ENCODE measurements at regions not wholly inside any gene's neighbourhood (a gene's known extent, or its start where the extent isn't known, plus 50 kb on each side); places are given as distances from the start of the nearest gene placed in this dataset.
"Not testable (repeated sequence)": the region's sequence is repeated elsewhere in the genome, so short reads cannot be mapped to it uniquely, and the experiment has no call there.

- H4K8ac ChIP-seq (ENCODE audit: extremely low read depth, insufficient read depth, low read length); H3K4ac ChIP-seq (replicated peaks; ENCODE audit: insufficient read length, low read depth, low read length); H3K23ac ChIP-seq (ENCODE audit: insufficient read length); H2BK120ac ChIP-seq (replicated peaks; ENCODE audit: low read depth, low read length); H3K4me1 ChIP-seq (replicated peaks in 1 of 4; ENCODE audit: control insufficient read depth in 3 of 4, insufficient read depth in 4 of 4, low read length in 3 of 4); H3K23me2 ChIP-seq (ENCODE audit: low read depth, low read length); H3K18ac ChIP-seq (ENCODE audit: extremely low read depth, low read length); H4K20me1 ChIP-seq (replicated peaks in 1 of 2; ENCODE audit: control insufficient read depth in 1 of 2, insufficient read depth in 2 of 2, low read length in 2 of 2); H2AFZ ChIP-seq (ENCODE audit: low read length); H2AK5ac ChIP-seq (ENCODE audit: low read depth, low read length); FAIRE-seq; H4K5ac ChIP-seq (ENCODE audit: insufficient read length, low read depth, low read length); H2BK15ac ChIP-seq (ENCODE audit: low read length); H4K91ac ChIP-seq (replicated peaks; ENCODE audit: insufficient read length, low read length); H3K4me2 ChIP-seq (ENCODE audit: insufficient read depth in 1 of 2, low read depth in 2 of 2, low read length in 2 of 2); H3K36me3 ChIP-seq (ENCODE audit: control insufficient read depth in 2 of 4, insufficient read depth in 4 of 4, low read length in 3 of 4); H3K14ac ChIP-seq (ENCODE audit: insufficient read length); H3K79me1 ChIP-seq (ENCODE audit: low read depth, low read length); H3K27ac ChIP-seq (ENCODE audit: low read depth, low read length); H2BK20ac ChIP-seq (ENCODE audit: low read length); H3K4me3 ChIP-seq (ENCODE audit: extremely low read depth in 1 of 4, insufficient read depth in 2 of 4, low read depth in 3 of 4, low read length in 4 of 4); H3K56ac ChIP-seq (replicated peaks; ENCODE audit: insufficient read length, low read depth, low read length); DNase-seq (ENCODE audit: low read depth in 1 of 2, low spot score in 2 of 2); CTCF ChIA-PET (ENCODE audit: partially characterized antibody); POLR2A ChIA-PET (ENCODE audit: partially characterized antibody); H3K27me3 ChIP-seq (replicated peaks in 1 of 4; ENCODE audit: control insufficient read depth in 3 of 4, extremely low read depth in 1 of 4, insufficient read depth in 3 of 4, low read length in 3 of 4); H2BK12ac ChIP-seq (ENCODE audit: low read depth, low read length); H3K9ac ChIP-seq (replicated peaks in 1 of 4; ENCODE audit: extremely low read depth in 1 of 4, low read depth in 3 of 4, low read length in 3 of 4); H2BK5ac ChIP-seq (ENCODE audit: low read depth, low read length); H3K79me2 ChIP-seq (ENCODE audit: control insufficient read depth in 1 of 2, insufficient read depth in 2 of 2, low read length in 2 of 2): not testable (repeated sequence)
- peaks cover 9 to 12% of the 10 kb centered on the region in 2 experiments for H3K9me3 ChIP-seq (ENCODE audit: insufficient read depth in 2 of 2, low read depth in 1 of 2, low read length in 1 of 2)
These were observed 292.7 kb downstream of the ZNF37A start for GRCh38 chr10:38386869-38387268.
